Muscle layer of colon (tissue), 2 donors: ENCODE measurements at regions not wholly inside any gene's neighbourhood (a gene's known extent, or its start where the extent isn't known, plus 50 kb on each side); places are given as distances from the start of the nearest gene placed in this dataset.
"Not testable (repeated sequence)": the region's sequence is repeated elsewhere in the genome, so short reads cannot be mapped to it uniquely, and the experiment has no call there.

Experiments
- H3K27ac ChIP-seq: one replicate; pipeline ENCODE4 v1.7.0; 2013; ENCODE audit warnings: low read depth, mild to moderate bottlenecking, low read length, moderate library complexity
- H3K27me3 ChIP-seq, 2 donors: one replicate each; pipeline ENCODE4 v1.7.0; 2013; ENCODE audit warnings: low read length in 2 of 2, mild to moderate bottlenecking in 2 of 2; ENCODE audit not compliant: insufficient read depth in 2 of 2, control insufficient read depth in 1 of 2
- H3K36me3 ChIP-seq: one replicate; pipeline ENCODE4 v1.7.0; 2013; ENCODE audit warnings: mild to moderate bottlenecking, low read length; ENCODE audit not compliant: insufficient read depth
- H3K4me1 ChIP-seq: one replicate; pipeline ENCODE4 v1.7.0; 2013; ENCODE audit warnings: mild to moderate bottlenecking, low read length; ENCODE audit not compliant: insufficient read depth
- H3K4me3 ChIP-seq, 2 donors: one replicate each; pipeline ENCODE4 v1.7.0; 2013; ENCODE audit warnings: low read length in 2 of 2, low read depth in 1 of 2, mild to moderate bottlenecking in 1 of 2, moderate library complexity in 1 of 2
- H3K9ac ChIP-seq: one replicate; pipeline ENCODE4 v1.7.0; 2013; ENCODE audit warnings: low read length
- H3K9me3 ChIP-seq: one replicate; pipeline ENCODE4 v1.7.0; 2013; ENCODE audit warnings: mild to moderate bottlenecking, low read length
- donor health status: abdominal sarcoma.
- donor health status: Adenocarcinoma of cecum.

DNA sequence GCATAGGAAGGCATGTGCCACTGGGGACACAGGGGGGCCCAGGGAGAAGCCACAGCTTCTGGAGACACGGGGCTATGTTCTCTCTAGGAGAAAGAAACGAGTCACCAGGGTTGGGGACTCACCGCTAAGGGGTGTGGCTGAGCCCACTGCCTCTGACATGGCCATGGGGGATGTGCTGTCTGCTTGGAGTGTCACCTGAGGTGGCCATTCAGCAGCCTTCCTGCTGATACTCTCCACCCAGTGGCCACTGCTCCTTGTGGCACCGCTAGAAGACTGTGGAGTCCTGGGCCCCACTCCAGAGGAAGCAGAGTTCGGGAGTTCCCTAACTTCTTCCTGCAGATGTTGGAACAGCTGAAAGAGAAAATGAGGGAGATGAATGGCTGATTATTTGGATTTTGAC is 91.2 kb upstream of the SLC45A1 start:
- Histone ChIP-seq H3K9ac (no peak overlapping the region), H3K9me3 (no peaks in the 10 kb centered on the region), H3K4me3 (no peak overlapping the region), H3K27ac (no peak overlapping the region), H3K27me3 (no peaks in the 10 kb centered on the region), H3K4me1 (no peaks in the 10 kb centered on the region), H3K36me3 (no peaks in the 10 kb centered on the region)

GRCh38 chr1:8226024-8226423 is 91.9 kb upstream of the SLC45A1 start:
- H3K4me1 ChIP-seq, H3K36me3 ChIP-seq, H3K9ac ChIP-seq, H3K27ac ChIP-seq, H3K4me3 ChIP-seq, H3K9me3 ChIP-seq, H3K27me3 ChIP-seq: not testable (repeated sequence)

GRCh38 chr1:8223526-8223925 is 94.4 kb upstream of the SLC45A1 start:
- no peak overlapping the region for H3K27ac ChIP-seq
- H3K27me3 ChIP-seq = no peaks in the 10 kb centered on the region
- no peak overlapping the region for H3K4me3 ChIP-seq
- no peaks in the 10 kb centered on the region for H3K36me3 ChIP-seq
- no peaks in the 10 kb centered on the region for H3K4me1 ChIP-seq
- H3K9me3 ChIP-seq = no peaks in the 10 kb centered on the region
- H3K9ac ChIP-seq = no peak overlapping the region

GRCh38 chr1:8222789-8223188 is 95.1 kb upstream of the SLC45A1 start:
- Histone ChIP-seq H3K4me3 (no peak overlapping the region), H3K27me3 (no peaks in the 10 kb centered on the region), H3K9ac (no peak overlapping the region), H3K9me3 (no peaks in the 10 kb centered on the region), H3K27ac (no peak overlapping the region), H3K36me3 (no peaks in the 10 kb centered on the region), H3K4me1 (peaks cover 5% of the 10 kb centered on the region)

GRCh38 chr1:8219530-8219929 is 98.4 kb upstream of the SLC45A1 start:
- H3K36me3 ChIP-seq = no peaks in the 10 kb centered on the region
- H3K4me1 ChIP-seq = peaks cover 15% of the 10 kb centered on the region
- no peak overlapping the region for H3K27ac ChIP-seq
- no peak overlapping the region for H3K9ac ChIP-seq
- no peaks in the 10 kb centered on the region for H3K9me3 ChIP-seq
- no peak overlapping the region for H3K4me3 ChIP-seq
- no peaks in the 10 kb centered on the region for H3K27me3 ChIP-seq

- no peak overlapping the region for H3K4me3 ChIP-seq
- no peaks in the 10 kb centered on the region for H3K27me3 ChIP-seq
- H3K36me3 ChIP-seq = no peaks in the 10 kb centered on the region
- H3K9me3 ChIP-seq = no peaks in the 10 kb centered on the region
- no peak overlapping the region for H3K9ac ChIP-seq
- peaks cover 15% of the 10 kb centered on the region for H3K4me1 ChIP-seq
- no peak overlapping the region for H3K27ac ChIP-seq
Observed at GRCh38 chr1:8218351-8219092, 99.4 kb upstream of the SLC45A1 start.

DNA sequence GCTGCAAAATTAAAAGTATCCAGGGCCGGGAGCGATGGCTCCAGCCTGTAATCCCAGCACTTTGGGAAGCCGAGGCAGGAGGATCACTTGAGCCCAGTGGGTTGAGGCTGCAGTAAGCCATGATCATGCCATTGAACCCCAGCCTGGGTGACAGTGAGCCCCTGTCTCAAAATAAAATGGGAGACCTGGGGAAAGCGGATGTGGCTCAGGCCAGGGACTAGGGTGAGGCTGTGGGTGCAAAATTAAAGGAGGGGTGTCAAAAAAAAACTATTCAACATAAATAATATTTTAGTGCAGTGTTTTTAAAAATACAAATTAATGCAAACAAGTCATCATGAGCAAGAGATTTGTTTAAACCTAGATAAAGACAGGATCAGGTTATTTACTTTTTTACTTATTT is 100.1 kb upstream of the SLC45A1 start:
- H3K4me1 ChIP-seq = peaks cover 15% of the 10 kb centered on the region
- H3K4me3 ChIP-seq = peak overlapping the region; percentile 27 to 50
- no peaks in the 10 kb centered on the region for H3K36me3 ChIP-seq
- H3K27ac ChIP-seq = peak overlapping the region; percentile 78
- H3K9ac ChIP-seq = no peak overlapping the region
- H3K9me3 ChIP-seq = no peaks in the 10 kb centered on the region
- no peaks in the 10 kb centered on the region for H3K27me3 ChIP-seq

- H3K36me3 ChIP-seq = no peaks in the 10 kb centered on the region
- H3K9me3 ChIP-seq = no peaks in the 10 kb centered on the region
- peak overlapping the region; percentile 78 for H3K27ac ChIP-seq
- H3K4me1 ChIP-seq = peaks cover 15% of the 10 kb centered on the region
- peak overlapping the region; percentile 27 to 50 for H3K4me3 ChIP-seq
- H3K27me3 ChIP-seq = no peaks in the 10 kb centered on the region
- H3K9ac ChIP-seq = no peak overlapping the region
Observed at GRCh38 chr1:8217011-8217711, 100.8 kb upstream of the SLC45A1 start.

GRCh38 chr1:8216005-8216404 is 101.9 kb upstream of the SLC45A1 start:
- Histone ChIP-seq H3K27me3 (no peaks in the 10 kb centered on the region), H3K4me3 (no peak overlapping the region), H3K4me1 (peaks cover 15% of the 10 kb centered on the region), H3K36me3 (no peaks in the 10 kb centered on the region), H3K9ac (no peak overlapping the region), H3K27ac (peak overlapping the region; percentile 5), H3K9me3 (no peaks in the 10 kb centered on the region)

- Histone ChIP-seq H3K4me1 (peaks cover 15% of the 10 kb centered on the region), H3K36me3 (no peaks in the 10 kb centered on the region), H3K9me3 (no peaks in the 10 kb centered on the region), H3K27ac (no peak overlapping the region), H3K27me3 (no peaks in the 10 kb centered on the region), H3K4me3 (no peak overlapping the region), H3K9ac (no peak overlapping the region)
Observed at GRCh38 chr1:8214501-8215173, 103.3 kb upstream of the SLC45A1 start.

DNA sequence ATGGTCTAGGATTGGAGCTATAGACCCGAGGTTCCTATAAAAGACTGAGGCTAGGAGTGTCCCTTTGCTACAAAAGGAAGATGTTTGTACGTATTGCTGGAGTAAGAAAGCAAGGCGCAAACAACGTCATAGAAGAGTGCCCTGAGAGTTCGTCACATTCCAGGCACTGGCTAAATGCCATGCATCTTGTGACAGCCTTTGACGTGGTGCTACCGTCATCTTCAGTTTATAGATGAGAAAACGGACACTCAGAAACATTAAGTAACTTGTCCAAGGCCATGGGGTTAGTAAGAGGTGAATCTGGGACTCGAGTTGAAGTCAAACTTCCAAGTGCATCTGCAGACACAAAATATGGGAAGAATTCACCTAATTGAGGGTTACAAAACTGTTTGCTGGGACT is 104.2 kb upstream of the SLC45A1 start:
- H3K36me3 ChIP-seq = no peaks in the 10 kb centered on the region

More for the DNA sequence above, 104.2 kb upstream of the SLC45A1 start:
- Histone ChIP-seq H3K27ac (no peak overlapping the region), H3K4me3 (no peak overlapping the region), H3K27me3 (no peaks in the 10 kb centered on the region), H3K4me1 (peaks cover 15% of the 10 kb centered on the region), H3K9ac (no peak overlapping the region), H3K9me3 (no peaks in the 10 kb centered on the region)
